SK-N-SH (cell line): ENCODE measurements at regions not wholly inside any gene's neighbourhood (a gene's known extent, or its start where the extent isn't known, plus 50 kb on each side); places are given as distances from the start of the nearest gene placed in this dataset.

Experiments
- CHD2 ChIP-seq: fragments of 150-350 bp; IDR thresholded peaks from 2 replicates; pipeline ENCODE4 v1.6.1; 2018; ENCODE audit warnings: low read length; ENCODE audit not compliant: partially characterized antibody
- FOSL2 ChIP-seq: IDR thresholded peaks from 2 replicates; pipeline ENCODE4 v1.4.0; 2012; ENCODE audit warnings: low read depth, mild to moderate bottlenecking, moderate library complexity, borderline replicate concordance
- GATA2 ChIP-seq: sonication (generic); formaldehyde crosslinking; IDR thresholded peaks from 2 replicates; pipeline ENCODE4 v1.5.0; 2020; ENCODE audit warnings: mild to moderate bottlenecking, missing genetic modification reagents
- MAX ChIP-seq: IDR thresholded peaks from 2 replicates; pipeline ENCODE4 v1.4.0; 2012; ENCODE audit warnings: low read depth
- NFIC ChIP-seq: IDR thresholded peaks from 2 replicates; pipeline ENCODE4 v1.4.0; 2012; ENCODE audit warnings: borderline replicate concordance
- RFX5 ChIP-seq: IDR thresholded peaks from 2 replicates; pipeline ENCODE4 v1.6.1; 2012; ENCODE audit warnings: mild to moderate bottlenecking, improper control_type of control experiment, low read length
- USF2 ChIP-seq: fragments of 150-350 bp; IDR thresholded peaks from 2 replicates; pipeline ENCODE4 v1.6.1; 2017; ENCODE audit warnings: antibody characterized with exemption, low read length, low read depth, borderline replicate concordance
- YY1 ChIP-seq: IDR thresholded peaks from 2 replicates; pipeline ENCODE4 v1.4.0; 2012; ENCODE audit warnings: low read depth, mild to moderate bottlenecking
- TF ChIP-seq, protein P1 (sequence below): fragments of 200-600 bp; sonication (generic); IDR thresholded peaks from 2 replicates; pipeline ENCODE4 v1.6.1; 2017; ENCODE audit warnings: antibody characterized with exemption, mild to moderate bottlenecking, moderate library complexity

DNA sequence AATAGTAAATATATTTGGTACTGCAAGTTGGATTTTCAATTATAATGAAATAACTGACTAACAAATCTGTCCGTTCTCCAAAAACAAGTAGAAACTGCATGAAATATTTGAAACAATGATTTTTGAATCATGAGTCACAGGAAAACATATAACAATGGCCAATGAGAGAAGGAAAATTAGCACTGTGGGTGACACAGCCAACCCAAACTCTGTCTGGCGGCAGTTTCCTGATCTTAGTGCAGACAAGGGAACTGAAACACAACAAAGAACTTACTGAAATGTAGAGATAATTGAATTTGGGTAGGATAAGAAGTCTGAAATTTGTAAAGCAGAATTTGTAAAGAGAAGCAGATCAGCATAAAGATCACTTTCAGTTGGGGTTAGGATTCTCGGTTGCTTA is 2743.3 kb upstream of the PCDH20 start:
- TF ChIP-seq CHD2 = no peak
- TF ChIP-seq USF2 = no peak
- peak; percentile 38 for TF ChIP-seq GATA2 (CRISPR knock-in tag)
- peak; percentile 48; the same call in 1 of the 2 replicates for TF ChIP-seq FOSL2
- no peak for TF ChIP-seq MAX
- TF ChIP-seq RFX5 = 0 out of 2 replicates have a peak, but pooled peaks have one; percentile 55
- TF ChIP-seq, protein P1, sequence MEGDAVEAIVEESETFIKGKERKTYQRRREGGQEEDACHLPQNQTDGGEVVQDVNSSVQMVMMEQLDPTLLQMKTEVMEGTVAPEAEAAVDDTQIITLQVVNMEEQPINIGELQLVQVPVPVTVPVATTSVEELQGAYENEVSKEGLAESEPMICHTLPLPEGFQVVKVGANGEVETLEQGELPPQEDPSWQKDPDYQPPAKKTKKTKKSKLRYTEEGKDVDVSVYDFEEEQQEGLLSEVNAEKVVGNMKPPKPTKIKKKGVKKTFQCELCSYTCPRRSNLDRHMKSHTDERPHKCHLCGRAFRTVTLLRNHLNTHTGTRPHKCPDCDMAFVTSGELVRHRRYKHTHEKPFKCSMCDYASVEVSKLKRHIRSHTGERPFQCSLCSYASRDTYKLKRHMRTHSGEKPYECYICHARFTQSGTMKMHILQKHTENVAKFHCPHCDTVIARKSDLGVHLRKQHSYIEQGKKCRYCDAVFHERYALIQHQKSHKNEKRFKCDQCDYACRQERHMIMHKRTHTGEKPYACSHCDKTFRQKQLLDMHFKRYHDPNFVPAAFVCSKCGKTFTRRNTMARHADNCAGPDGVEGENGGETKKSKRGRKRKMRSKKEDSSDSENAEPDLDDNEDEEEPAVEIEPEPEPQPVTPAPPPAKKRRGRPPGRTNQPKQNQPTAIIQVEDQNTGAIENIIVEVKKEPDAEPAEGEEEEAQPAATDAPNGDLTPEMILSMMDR = no peak
- no peak for TF ChIP-seq YY1
- no peak for TF ChIP-seq NFIC
